ENCODE measurements at regions not wholly inside any gene's neighbourhood (a gene's known extent, or its start where the extent isn't known, plus 50 kb on each side); places are given as distances from the start of the nearest gene placed in this dataset.

DNA sequence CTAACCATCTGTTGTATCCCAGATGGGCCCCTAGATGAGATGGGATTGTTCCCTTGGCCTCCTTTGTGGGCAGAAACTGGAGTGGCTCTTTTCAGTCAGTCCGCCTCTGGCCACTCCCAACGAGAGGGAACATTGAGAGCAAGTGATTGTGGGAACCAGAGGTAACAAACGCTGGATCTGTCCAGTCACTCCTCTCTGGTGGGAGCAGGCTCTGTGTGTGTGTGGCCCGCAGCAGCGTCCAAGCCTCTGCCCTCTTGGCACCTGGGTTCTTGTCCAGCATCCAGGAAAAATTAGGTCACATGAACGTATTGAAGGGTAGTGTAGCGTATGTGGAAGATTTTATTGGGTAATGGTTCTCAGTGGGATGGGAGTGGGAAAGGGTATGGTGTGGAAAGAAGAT is 101.9 kb upstream of the COX10 start:
- no peak for TF ChIP-seq EZH2 (IDR thresholded peaks at IDR 0.05; ENCODE audit: insufficient read depth, low read length)
- TF ChIP-seq, protein P1, sequence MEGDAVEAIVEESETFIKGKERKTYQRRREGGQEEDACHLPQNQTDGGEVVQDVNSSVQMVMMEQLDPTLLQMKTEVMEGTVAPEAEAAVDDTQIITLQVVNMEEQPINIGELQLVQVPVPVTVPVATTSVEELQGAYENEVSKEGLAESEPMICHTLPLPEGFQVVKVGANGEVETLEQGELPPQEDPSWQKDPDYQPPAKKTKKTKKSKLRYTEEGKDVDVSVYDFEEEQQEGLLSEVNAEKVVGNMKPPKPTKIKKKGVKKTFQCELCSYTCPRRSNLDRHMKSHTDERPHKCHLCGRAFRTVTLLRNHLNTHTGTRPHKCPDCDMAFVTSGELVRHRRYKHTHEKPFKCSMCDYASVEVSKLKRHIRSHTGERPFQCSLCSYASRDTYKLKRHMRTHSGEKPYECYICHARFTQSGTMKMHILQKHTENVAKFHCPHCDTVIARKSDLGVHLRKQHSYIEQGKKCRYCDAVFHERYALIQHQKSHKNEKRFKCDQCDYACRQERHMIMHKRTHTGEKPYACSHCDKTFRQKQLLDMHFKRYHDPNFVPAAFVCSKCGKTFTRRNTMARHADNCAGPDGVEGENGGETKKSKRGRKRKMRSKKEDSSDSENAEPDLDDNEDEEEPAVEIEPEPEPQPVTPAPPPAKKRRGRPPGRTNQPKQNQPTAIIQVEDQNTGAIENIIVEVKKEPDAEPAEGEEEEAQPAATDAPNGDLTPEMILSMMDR (IDR thresholded peaks at IDR 0.05; ENCODE audit: insufficient read depth, low read depth, low read length): no peak
